Mesendoderm (in vitro differentiated cells): ENCODE measurements at regions not wholly inside any gene's neighbourhood (a gene's known extent, or its start where the extent isn't known, plus 50 kb on each side); places are given as distances from the start of the nearest gene placed in this dataset.

ENCODE experiments used
- DNase-seq: peaks from one replicate; pipeline ENCODE4 v3.0.0; 2013
- H2AK5ac ChIP-seq: 2 replicates; pipeline ENCODE4 v1.6.1; 2013; ENCODE audit warnings: low read length, inconsistent platforms
- H2BK120ac ChIP-seq: 2 replicates; pipeline ENCODE4 v1.6.1; 2013; ENCODE audit warnings: low read depth, mild to moderate bottlenecking, low read length, moderate library complexity, mixed read lengths
- H2BK15ac ChIP-seq: replicated peaks from 2 replicates; pipeline ENCODE4 v1.6.1; 2013; ENCODE audit warnings: low read depth, mild to moderate bottlenecking, moderate library complexity
- H2BK5ac ChIP-seq: 2 replicates; pipeline ENCODE4 v1.6.1; 2013; ENCODE audit warnings: low read length, inconsistent platforms
- H3K18ac ChIP-seq: 2 replicates; pipeline ENCODE4 v1.6.1; 2013; ENCODE audit warnings: mild to moderate bottlenecking, low read length, mixed read lengths
- H3K23ac ChIP-seq: one replicate; pipeline ENCODE4 v1.6.1; 2013; ENCODE audit warnings: low read length
- H3K27ac ChIP-seq: 2 replicates; pipeline ENCODE4 v1.5.1; 2013; ENCODE audit warnings: low read depth, mild to moderate bottlenecking, inconsistent platforms, low read length, moderate library complexity
- H3K27me3 ChIP-seq: 2 replicates; pipeline ENCODE4 v1.6.1; 2013; ENCODE audit warnings: low read length, control low read depth, mild to moderate bottlenecking, inconsistent platforms; ENCODE audit not compliant: insufficient read depth, poor library complexity
- H3K36me3 ChIP-seq: 2 replicates; pipeline ENCODE4 v1.6.1; 2013; ENCODE audit warnings: low read length, inconsistent platforms; ENCODE audit not compliant: control insufficient read depth, insufficient read depth
- H3K4ac ChIP-seq: one replicate; pipeline ENCODE4 v1.6.1; 2013; ENCODE audit warnings: low read depth, mild to moderate bottlenecking, low read length, moderate library complexity
- H3K4me1 ChIP-seq: 2 replicates; pipeline ENCODE4 v1.6.1; 2013; ENCODE audit warnings: low read depth, low read length, inconsistent platforms; ENCODE audit not compliant: control insufficient read depth
- H3K4me2 ChIP-seq: 2 replicates; pipeline ENCODE4 v1.6.1; 2013; ENCODE audit warnings: low read length
- H3K4me3 ChIP-seq: 2 replicates; pipeline ENCODE4 v1.5.1; 2013; ENCODE audit warnings: mild to moderate bottlenecking, low read length
- H3K56ac ChIP-seq: one replicate; pipeline ENCODE4 v1.6.1; 2013; ENCODE audit warnings: low read length
- H3K79me1 ChIP-seq: 2 replicates; pipeline ENCODE4 v1.6.1; 2013; ENCODE audit warnings: low read length, inconsistent platforms
- H3K79me2 ChIP-seq: 2 replicates; pipeline ENCODE4 v1.6.1; 2013; ENCODE audit warnings: mild to moderate bottlenecking, low read length; ENCODE audit not compliant: control insufficient read depth, insufficient read depth
- H3K9ac ChIP-seq: 2 replicates; pipeline ENCODE4 v1.6.1; 2013; ENCODE audit warnings: low read length, inconsistent platforms
- H4K5ac ChIP-seq: one replicate; pipeline ENCODE4 v1.6.1; 2013; ENCODE audit warnings: low read length
- H4K8ac ChIP-seq: one replicate; pipeline ENCODE4 v1.6.1; 2013; ENCODE audit warnings: low read depth, mild to moderate bottlenecking, control low read depth, low read length, moderate library complexity
- WGBS: extraction: QIAGEN DNeasy Blood & Tissue Kit; methylation state at CpG from one replicate; pipeline ENCODE4 v1.1.7; 2013; ENCODE audit warnings: low lambda C conversion rate, missing lambda C conversion rate; ENCODE audit not compliant: insufficient coverage; ENCODE audit errors: extremely low coverage; 5-methylcytosine and 5-hydroxymethylcytosine counted together

DNA sequence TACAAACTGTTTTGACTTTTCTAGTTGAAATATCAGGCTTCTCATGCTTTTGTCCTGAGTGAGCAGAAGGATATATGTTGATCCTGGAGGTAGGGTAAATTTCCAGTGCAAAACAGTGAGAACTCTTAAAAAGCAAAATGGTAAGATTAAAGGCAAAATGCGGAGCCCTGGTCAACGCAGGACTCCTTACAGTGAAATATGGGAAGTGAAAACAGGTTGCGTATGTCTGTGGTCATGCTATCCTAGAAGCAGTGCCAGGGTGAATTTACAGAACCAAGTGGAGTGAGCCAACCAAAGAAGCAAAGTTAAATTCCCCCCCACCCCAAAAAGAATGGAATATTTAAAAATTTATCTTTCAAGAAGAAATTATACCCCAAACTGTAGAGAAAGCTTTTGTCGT, 256.4 kb downstream of the NR2F2 start:
- WGBS: no CpG with 5 or more reads among the region's 4 CpGs
- no peaks in the 10 kb centered on the region for H3K79me2 ChIP-seq
- H2BK15ac ChIP-seq: no peak overlapping the region
- H3K4ac ChIP-seq: no peak overlapping the region
- no peak for DNase-seq
- no peak overlapping the region for H4K8ac ChIP-seq
- no peak overlapping the region for H3K27ac ChIP-seq
- H3K36me3 ChIP-seq: no peaks in the 10 kb centered on the region
- H4K5ac ChIP-seq: no peak overlapping the region
- H3K4me1 ChIP-seq: peaks cover 2% of the 10 kb centered on the region
- no peak overlapping the region for H3K4me2 ChIP-seq
- H2BK120ac ChIP-seq: no peak overlapping the region
- H3K18ac ChIP-seq: no peak overlapping the region
- H2BK5ac ChIP-seq: no peak overlapping the region
- no peaks in the 10 kb centered on the region for H3K27me3 ChIP-seq
- H3K9ac ChIP-seq: no peak overlapping the region
- no peak overlapping the region for H3K23ac ChIP-seq
- no peaks in the 10 kb centered on the region for H3K79me1 ChIP-seq
- no peak overlapping the region for H2AK5ac ChIP-seq
- H3K4me3 ChIP-seq: no peak overlapping the region
- no peak overlapping the region for H3K56ac ChIP-seq

DNA sequence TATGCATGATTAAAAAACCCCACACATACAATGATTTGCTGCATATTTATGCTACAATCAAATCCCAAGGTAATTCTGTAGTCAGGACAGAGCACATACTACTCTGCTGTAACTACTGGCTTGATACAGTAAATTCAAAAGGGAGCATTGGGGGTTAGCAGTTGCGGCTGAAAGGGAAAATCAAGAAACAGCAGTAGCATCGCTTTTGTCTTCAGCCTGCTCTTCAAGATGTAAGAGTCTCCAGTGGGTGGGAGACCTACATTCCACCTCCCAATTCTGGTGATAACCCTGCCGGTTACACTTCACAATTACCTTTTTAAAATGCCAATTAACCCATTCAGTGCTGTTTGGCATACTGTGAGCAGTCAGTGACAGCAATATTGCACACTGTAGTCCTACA, 259.4 kb downstream of the NR2F2 start:
- Histone ChIP-seq H3K56ac (no peak overlapping the region), H4K8ac (no peak overlapping the region), H3K27me3 (no peaks in the 10 kb centered on the region), H2BK15ac (no peak overlapping the region), H3K9ac (no peak overlapping the region), H4K5ac (no peak overlapping the region), H3K79me1 (no peaks in the 10 kb centered on the region), H3K4ac (no peak overlapping the region), H2BK120ac (no peak overlapping the region), H3K27ac (no peak overlapping the region), H3K4me1 (peaks cover 2% of the 10 kb centered on the region), H3K36me3 (no peaks in the 10 kb centered on the region), H3K79me2 (no peaks in the 10 kb centered on the region), H3K4me2 (no peak overlapping the region), H2AK5ac (no peak overlapping the region), H2BK5ac (no peak overlapping the region), H3K23ac (no peak overlapping the region), H3K18ac (no peak overlapping the region), H3K4me3 (no peak overlapping the region)
- WGBS: no CpG with 5 or more reads among the region's 3 CpGs
- DNase-seq: peak; percentile 3

DNA sequence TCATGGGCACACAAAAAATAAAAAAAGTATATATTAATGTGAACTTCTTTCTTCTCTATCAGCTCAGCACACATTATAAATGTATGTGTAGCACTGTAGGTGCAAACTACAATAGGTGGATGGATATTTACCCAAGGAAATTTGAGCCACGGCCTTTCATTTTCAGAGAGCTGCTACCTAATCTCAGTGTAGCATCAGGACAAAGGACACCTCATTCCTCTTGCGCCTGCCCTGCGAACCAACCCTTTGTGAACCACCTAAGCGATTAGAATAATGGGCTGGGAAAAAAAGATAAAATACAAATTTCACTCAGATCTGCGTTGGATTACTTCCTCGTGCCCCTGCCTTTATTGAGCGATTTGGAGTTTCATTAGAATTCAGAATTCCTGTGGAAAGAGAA, 263.2 kb downstream of the NR2F2 start:
- H3K56ac ChIP-seq: no peak overlapping the region
- H4K5ac ChIP-seq: no peak overlapping the region
- H2BK120ac ChIP-seq: no peak overlapping the region
- H3K23ac ChIP-seq: no peak overlapping the region
- H3K4me2 ChIP-seq: no peak overlapping the region
- no peak overlapping the region for H2AK5ac ChIP-seq
- no peaks in the 10 kb centered on the region for H3K27me3 ChIP-seq
- H3K4me1 ChIP-seq: peaks cover 2% of the 10 kb centered on the region
- H2BK15ac ChIP-seq: no peak overlapping the region
- H3K79me1 ChIP-seq: no peaks in the 10 kb centered on the region
- no peak overlapping the region for H3K4me3 ChIP-seq
- no peaks in the 10 kb centered on the region for H3K36me3 ChIP-seq
- no peaks in the 10 kb centered on the region for H3K79me2 ChIP-seq
- no peak overlapping the region for H3K27ac ChIP-seq
- H3K4ac ChIP-seq: no peak overlapping the region
- H3K18ac ChIP-seq: no peak overlapping the region
- no peak overlapping the region for H3K9ac ChIP-seq
- WGBS: no CpG with 5 or more reads among the region's 7 CpGs
- DNase-seq: no peak
- no peak overlapping the region for H2BK5ac ChIP-seq
- no peak overlapping the region for H4K8ac ChIP-seq

DNA sequence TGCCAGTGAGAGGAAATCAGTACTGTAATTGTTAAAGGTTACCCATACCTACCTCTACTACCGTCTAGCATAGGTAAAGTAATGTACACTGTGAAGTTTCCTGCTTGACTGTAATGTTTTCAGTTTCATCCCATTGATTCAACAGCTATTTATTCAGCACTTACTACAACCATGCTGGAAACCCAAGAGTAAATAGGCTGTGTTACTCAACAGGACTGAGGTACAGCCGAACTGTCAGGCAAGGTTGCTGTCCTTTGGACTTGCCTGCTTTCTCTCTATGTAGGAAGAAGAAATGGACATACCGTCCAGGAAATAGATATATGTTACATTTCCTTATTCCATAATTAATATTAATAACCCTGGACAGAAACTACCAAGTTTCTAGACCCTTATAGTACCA, 265.5 kb downstream of the NR2F2 start:
- H3K27me3 ChIP-seq: no peaks in the 10 kb centered on the region
- no peak overlapping the region for H3K56ac ChIP-seq
- H4K8ac ChIP-seq: no peak overlapping the region
- H3K9ac ChIP-seq: no peak overlapping the region
- no peaks in the 10 kb centered on the region for H3K4me1 ChIP-seq
- H3K79me1 ChIP-seq: no peaks in the 10 kb centered on the region
- no peak overlapping the region for H2AK5ac ChIP-seq
- no peak overlapping the region for H2BK15ac ChIP-seq
- no peak overlapping the region for H3K4me3 ChIP-seq
- H4K5ac ChIP-seq: no peak overlapping the region
- H3K79me2 ChIP-seq: no peaks in the 10 kb centered on the region
- no peak overlapping the region for H3K27ac ChIP-seq
- H3K18ac ChIP-seq: no peak overlapping the region
- DNase-seq: no peak
- no peak overlapping the region for H2BK5ac ChIP-seq
- WGBS: no CpG with 5 or more reads among the region's 3 CpGs
- H3K36me3 ChIP-seq: no peaks in the 10 kb centered on the region
- H3K4ac ChIP-seq: no peak overlapping the region
- H3K4me2 ChIP-seq: no peak overlapping the region
- no peak overlapping the region for H2BK120ac ChIP-seq
- no peak overlapping the region for H3K23ac ChIP-seq

DNA sequence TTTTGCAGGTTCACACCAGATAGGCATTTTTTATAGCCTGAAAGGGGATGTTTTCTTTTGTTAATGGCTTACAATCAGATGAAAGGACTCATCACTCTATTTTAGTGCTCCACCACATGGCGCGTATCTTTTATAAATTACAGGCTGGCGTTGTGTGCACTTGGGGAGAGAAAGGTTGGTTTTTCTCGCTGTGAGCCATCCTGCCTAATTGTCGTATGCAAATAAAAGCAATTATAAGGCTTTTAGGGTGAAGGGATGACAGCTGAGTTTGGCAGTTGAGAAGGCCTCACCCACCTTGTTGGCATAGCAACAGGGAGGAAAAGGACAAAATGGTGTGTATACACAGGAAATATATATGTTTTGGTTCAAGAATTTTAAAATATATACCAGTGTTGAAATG, 268.0 kb downstream of the NR2F2 start:
- Histone ChIP-seq H3K9ac (no peak overlapping the region), H3K36me3 (no peaks in the 10 kb centered on the region), H4K8ac (no peak overlapping the region), H3K4me3 (no peak overlapping the region), H4K5ac (no peak overlapping the region), H3K56ac (no peak overlapping the region), H3K79me2 (no peaks in the 10 kb centered on the region), H2BK5ac (no peak overlapping the region), H2AK5ac (no peak overlapping the region), H2BK15ac (no peak overlapping the region), H3K27ac (no peak overlapping the region), H3K4me2 (no peak overlapping the region), H3K4ac (no peak overlapping the region), H3K23ac (no peak overlapping the region), H3K79me1 (no peaks in the 10 kb centered on the region), H3K27me3 (no peaks in the 10 kb centered on the region), H2BK120ac (no peak overlapping the region), H3K18ac (no peak overlapping the region), H3K4me1 (no peaks in the 10 kb centered on the region)
- DNase-seq: no peak
- WGBS: no CpG with 5 or more reads among the region's 5 CpGs

DNA sequence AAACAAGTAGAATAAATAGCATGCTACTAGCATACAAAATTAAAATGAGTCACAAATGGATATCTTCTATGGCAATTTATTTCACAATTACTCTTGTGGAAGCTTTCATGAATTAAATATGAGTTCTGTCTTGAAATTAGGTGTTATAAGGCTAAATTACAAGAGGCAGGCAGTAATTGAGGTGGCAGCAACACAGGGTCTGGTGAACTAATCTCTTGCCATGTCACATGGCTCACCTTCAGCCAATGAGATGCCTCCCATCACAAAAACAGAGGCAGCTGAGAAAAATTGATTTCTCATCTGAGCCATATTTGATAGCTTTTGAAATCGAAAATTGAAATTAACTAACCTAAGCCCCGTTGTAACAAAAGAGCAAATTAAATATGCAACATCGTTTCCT, 268.8 kb downstream of the NR2F2 start:
- Histone ChIP-seq H3K27ac (no peak overlapping the region), H3K9ac (no peak overlapping the region), H3K4me2 (no peak overlapping the region), H4K8ac (no peak overlapping the region), H3K4ac (no peak overlapping the region), H3K36me3 (no peaks in the 10 kb centered on the region), H3K18ac (no peak overlapping the region), H3K79me1 (no peaks in the 10 kb centered on the region), H4K5ac (no peak overlapping the region), H2BK15ac (no peak overlapping the region), H2BK5ac (no peak overlapping the region), H3K4me3 (no peak overlapping the region), H3K56ac (no peak overlapping the region), H2BK120ac (no peak overlapping the region), H3K4me1 (no peaks in the 10 kb centered on the region), H3K27me3 (no peaks in the 10 kb centered on the region), H3K23ac (no peak overlapping the region), H2AK5ac (no peak overlapping the region), H3K79me2 (no peaks in the 10 kb centered on the region)
- no peak for DNase-seq
- WGBS: no CpG with 5 or more reads among the region's 3 CpGs
